ENCODE measurements at regions not wholly inside any gene's neighbourhood (a gene's known extent, or its start where the extent isn't known, plus 50 kb on each side); places are given as distances from the start of the nearest gene placed in this dataset.
"Not testable (repeated sequence)": the region's sequence is repeated elsewhere in the genome, so short reads cannot be mapped to it uniquely, and the experiment has no call there.

GRCh38 chr16:5161888-5162287, 64.3 kb upstream of the EEF2KMT start:
- TF ChIP-seq POLR2A (IDR thresholded peaks at IDR 0.05); CTCF (IDR thresholded peaks at IDR 0.05 in 4 of 5, conservative IDR thresholded peaks at IDR 0.05 in 1 of 5): not testable (repeated sequence)
